ENCODE measurements at regions not wholly inside any gene's neighbourhood (a gene's known extent, or its start where the extent isn't known, plus 50 kb on each side); places are given as distances from the start of the nearest gene placed in this dataset.

DNA sequence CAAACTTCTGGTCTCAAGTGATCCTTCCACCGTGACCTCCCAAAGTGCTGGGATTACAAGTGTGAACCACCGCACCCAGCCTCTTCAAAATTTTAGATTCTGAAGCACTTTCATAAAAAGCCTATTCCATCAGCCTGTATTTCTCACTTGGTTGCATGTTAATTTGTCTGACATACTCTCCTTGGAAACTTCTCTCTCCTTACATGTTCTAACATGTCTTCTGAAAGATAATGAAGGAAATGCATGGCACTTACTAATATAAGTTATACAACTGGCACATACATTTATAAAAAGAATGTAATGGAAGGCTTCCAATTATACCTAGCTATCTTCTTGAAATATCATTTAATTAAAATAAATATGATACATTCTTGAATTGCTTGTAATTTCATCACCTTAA is 597.5 kb downstream of the TBC1D32 start:
- no peak for DNase-seq
- no peaks in the 10 kb centered on the region for H3K4me1 Mint-ChIP-seq (ENCODE audit: low read depth)
- no peaks in the 10 kb centered on the region for H3K36me3 Mint-ChIP-seq (ENCODE audit: low read depth)
- 0 out of 2 replicates have a peak, but pooled peaks cover 1% of the 10 kb centered on the region for H3K27me3 Mint-ChIP-seq (ENCODE audit: insufficient read depth)
- H3K4me3 Mint-ChIP-seq: no peak overlapping the region
- TF ChIP-seq, protein P1, sequence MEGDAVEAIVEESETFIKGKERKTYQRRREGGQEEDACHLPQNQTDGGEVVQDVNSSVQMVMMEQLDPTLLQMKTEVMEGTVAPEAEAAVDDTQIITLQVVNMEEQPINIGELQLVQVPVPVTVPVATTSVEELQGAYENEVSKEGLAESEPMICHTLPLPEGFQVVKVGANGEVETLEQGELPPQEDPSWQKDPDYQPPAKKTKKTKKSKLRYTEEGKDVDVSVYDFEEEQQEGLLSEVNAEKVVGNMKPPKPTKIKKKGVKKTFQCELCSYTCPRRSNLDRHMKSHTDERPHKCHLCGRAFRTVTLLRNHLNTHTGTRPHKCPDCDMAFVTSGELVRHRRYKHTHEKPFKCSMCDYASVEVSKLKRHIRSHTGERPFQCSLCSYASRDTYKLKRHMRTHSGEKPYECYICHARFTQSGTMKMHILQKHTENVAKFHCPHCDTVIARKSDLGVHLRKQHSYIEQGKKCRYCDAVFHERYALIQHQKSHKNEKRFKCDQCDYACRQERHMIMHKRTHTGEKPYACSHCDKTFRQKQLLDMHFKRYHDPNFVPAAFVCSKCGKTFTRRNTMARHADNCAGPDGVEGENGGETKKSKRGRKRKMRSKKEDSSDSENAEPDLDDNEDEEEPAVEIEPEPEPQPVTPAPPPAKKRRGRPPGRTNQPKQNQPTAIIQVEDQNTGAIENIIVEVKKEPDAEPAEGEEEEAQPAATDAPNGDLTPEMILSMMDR (IDR thresholded peaks at IDR 0.05): no peak
- no peak overlapping the region for H3K27ac Mint-ChIP-seq
- peaks cover 31% of the 10 kb centered on the region for H3K9me3 Mint-ChIP-seq

DNA sequence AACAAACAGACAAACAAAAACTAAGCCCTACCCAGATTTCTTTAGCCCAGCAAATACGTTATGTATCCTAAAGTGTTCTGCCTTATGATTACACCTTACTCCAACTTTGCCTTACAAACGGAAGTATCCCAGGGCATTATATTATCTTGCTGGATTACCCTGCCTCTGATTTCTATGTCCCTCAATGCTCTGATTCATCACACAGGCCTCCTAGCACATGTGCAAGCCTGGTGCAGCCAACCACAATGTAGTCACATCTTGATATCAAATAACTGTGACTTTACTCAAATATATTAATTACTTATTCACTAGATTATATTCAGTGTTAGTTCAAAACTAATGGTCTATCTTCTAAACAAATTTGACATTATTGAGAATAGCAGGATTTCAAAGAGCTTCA is 598.6 kb downstream of the TBC1D32 start:
- no peak overlapping the region for H3K27ac Mint-ChIP-seq
- peaks cover 28% of the 10 kb centered on the region for H3K9me3 Mint-ChIP-seq
- no peaks in the 10 kb centered on the region for H3K36me3 Mint-ChIP-seq (ENCODE audit: low read depth)
- TF ChIP-seq, protein P1 (IDR thresholded peaks at IDR 0.05): no peak
- no peak overlapping the region for H3K4me3 Mint-ChIP-seq
- 0 out of 2 replicates have a peak, but pooled peaks cover 1% of the 10 kb centered on the region for H3K27me3 Mint-ChIP-seq (ENCODE audit: insufficient read depth)
- DNase-seq: no peak
- no peaks in the 10 kb centered on the region for H3K4me1 Mint-ChIP-seq (ENCODE audit: low read depth)

DNA sequence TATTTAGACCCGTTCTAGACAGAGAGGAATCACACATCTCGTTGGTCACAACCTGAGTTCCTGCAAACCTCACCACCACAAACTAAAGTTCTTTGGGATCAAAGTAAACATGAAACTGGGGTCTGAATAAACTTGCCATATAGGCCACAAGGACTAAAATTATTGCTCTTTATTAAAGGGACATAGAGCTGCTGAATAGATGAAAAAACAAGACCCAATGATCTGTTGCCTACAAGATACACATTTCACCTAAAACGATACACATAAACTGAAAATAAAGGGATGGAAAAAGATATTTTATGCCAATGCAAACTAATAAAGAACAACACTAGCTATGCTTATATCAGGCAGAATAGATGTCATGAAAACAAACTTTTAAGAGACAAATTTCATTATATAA is 623.0 kb downstream of the TBC1D32 start:
- TF ChIP-seq, protein P1 (IDR thresholded peaks at IDR 0.05): no peak
- H3K36me3 Mint-ChIP-seq (ENCODE audit: low read depth): 0 out of 2 replicates have a peak, but pooled peaks cover 4% of the 10 kb centered on the region
- peaks cover 4% of the 10 kb centered on the region; the same call in 1 of the 2 replicates for H3K27me3 Mint-ChIP-seq (ENCODE audit: insufficient read depth)
- H3K9me3 Mint-ChIP-seq: peaks cover 52% of the 10 kb centered on the region
- no peaks in the 10 kb centered on the region for H3K4me1 Mint-ChIP-seq (ENCODE audit: low read depth)
- no peak overlapping the region for H3K27ac Mint-ChIP-seq
- H3K4me3 Mint-ChIP-seq: no peak overlapping the region
- DNase-seq: no peak

DNA sequence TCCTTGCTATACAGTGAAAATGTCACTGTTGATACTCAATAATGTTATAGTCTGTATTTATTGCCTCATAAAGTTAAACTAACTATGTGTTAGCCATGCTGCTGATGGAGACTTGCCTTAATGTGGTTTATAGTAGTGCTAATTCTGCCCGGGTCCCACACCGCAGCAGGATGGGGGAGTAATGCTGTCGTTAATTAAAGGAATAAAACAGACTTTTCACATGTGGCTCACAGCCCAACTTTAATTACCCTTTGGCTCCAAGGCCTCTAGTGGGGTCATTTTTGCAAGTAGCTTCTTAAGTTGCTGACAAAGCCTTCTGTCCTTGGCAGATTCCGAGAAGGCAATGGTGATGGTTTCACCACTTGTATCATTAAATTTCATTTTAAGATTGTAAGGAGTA is 634.3 kb downstream of the TBC1D32 start:
- Mint-ChIP-seq H3K27me3 (ENCODE audit: insufficient read depth) (no peaks in the 10 kb centered on the region), H3K4me1 (ENCODE audit: low read depth) (no peaks in the 10 kb centered on the region), H3K36me3 (ENCODE audit: low read depth) (no peaks in the 10 kb centered on the region), H3K27ac (no peak overlapping the region), H3K4me3 (no peak overlapping the region), H3K9me3 (peaks cover 34% of the 10 kb centered on the region)
- no peak for DNase-seq
- TF ChIP-seq, protein P1 (IDR thresholded peaks at IDR 0.05): no peak

DNA sequence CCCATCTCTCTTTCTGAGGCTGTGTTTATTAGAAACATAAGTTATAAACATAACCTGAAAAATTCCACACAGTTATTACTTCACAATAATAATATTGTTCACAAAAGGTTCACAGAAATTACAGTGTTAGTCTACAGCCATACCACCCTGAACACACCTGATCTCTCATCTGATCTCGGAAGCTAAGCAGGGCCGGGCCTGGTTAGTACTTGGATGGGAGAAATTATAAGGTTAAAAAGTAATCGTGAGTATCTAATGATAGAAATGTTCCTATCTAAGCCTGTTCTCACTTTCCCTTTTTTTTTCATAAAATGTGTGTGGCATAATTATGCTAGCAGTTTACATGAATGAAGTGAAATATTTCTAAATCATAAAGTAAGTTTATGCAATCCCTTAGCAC is 647.8 kb downstream of the TBC1D32 start:
- H3K27ac Mint-ChIP-seq: no peak overlapping the region
- no peaks in the 10 kb centered on the region for H3K27me3 Mint-ChIP-seq (ENCODE audit: insufficient read depth)
- no peak for DNase-seq
- no peaks in the 10 kb centered on the region for H3K36me3 Mint-ChIP-seq (ENCODE audit: low read depth)
- H3K9me3 Mint-ChIP-seq: peaks cover 12% of the 10 kb centered on the region
- TF ChIP-seq, protein P1 (IDR thresholded peaks at IDR 0.05): no peak
- no peak overlapping the region for H3K4me3 Mint-ChIP-seq
- no peaks in the 10 kb centered on the region for H3K4me1 Mint-ChIP-seq (ENCODE audit: low read depth)

DNA sequence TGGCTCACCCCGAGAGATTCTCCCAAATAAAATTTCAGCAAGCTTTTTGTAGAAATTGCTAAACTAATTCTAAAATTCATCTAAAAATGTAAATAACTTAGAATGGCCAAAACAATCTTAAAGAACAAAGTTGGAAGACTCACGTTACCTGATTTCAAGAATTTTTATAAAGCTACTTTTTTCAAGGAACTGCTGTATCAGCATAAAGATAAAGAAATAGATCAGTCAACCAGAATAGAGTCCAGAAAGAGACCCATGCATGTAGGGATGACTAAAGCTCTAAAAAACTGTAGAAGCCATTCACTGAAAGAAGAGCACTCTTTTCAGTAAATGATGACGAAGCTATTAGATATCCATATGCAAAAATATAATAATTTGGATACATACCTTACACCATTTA is 652.1 kb downstream of the TBC1D32 start:
- TF ChIP-seq, protein P1 (IDR thresholded peaks at IDR 0.05): no peak
- Mint-ChIP-seq H3K27ac (no peak overlapping the region), H3K9me3 (peaks cover 18% of the 10 kb centered on the region), H3K4me1 (ENCODE audit: low read depth) (no peaks in the 10 kb centered on the region), H3K36me3 (ENCODE audit: low read depth) (no peaks in the 10 kb centered on the region), H3K4me3 (no peak overlapping the region), H3K27me3 (ENCODE audit: insufficient read depth) (no peaks in the 10 kb centered on the region)
- no peak for DNase-seq

Data from HFFc6 (cell line).